RWPE2 (cell line): ENCODE measurements at regions not wholly inside any gene's neighbourhood (a gene's known extent, or its start where the extent isn't known, plus 50 kb on each side); places are given as distances from the start of the nearest gene placed in this dataset.

Source experiments
- ATAC-seq: fragments of 200-7000 bp; cut with Tn5 transposase; 3 replicates; pipeline ENCODE4 v1.9.1; 2021; ENCODE audit warnings: low read depth
- DNase-seq: peaks from one replicate; pipeline ENCODE4 v3.0.0-alpha.2; 2020; ENCODE audit warnings: low spot score
- H3K27ac ChIP-seq: fragments of 450-650 bp; 2 replicates; pipeline ENCODE4 v1.5.1; 2017; ENCODE audit warnings: mild to moderate bottlenecking; ENCODE audit not compliant: poor library complexity, severe bottlenecking
- H3K27me3 ChIP-seq: fragments of 250-450 bp; sonication (Bioruptor Pico); 2 replicates; pipeline ENCODE4 v1.5.1; 2021; ENCODE audit warnings: mild to moderate bottlenecking, moderate library complexity; ENCODE audit not compliant: insufficient read depth, poor library complexity, severe bottlenecking
- H3K36me3 ChIP-seq: fragments of 250-450 bp; sonication (Bioruptor Pico); 2 replicates; pipeline ENCODE4 v1.5.1; 2020; ENCODE audit warnings: low read depth, mild to moderate bottlenecking, moderate library complexity
- H3K4me1 ChIP-seq: fragments of 250-450 bp; sonication (Bioruptor Pico); 2 replicates; pipeline ENCODE4 v1.5.1; 2021; ENCODE audit warnings: mild to moderate bottlenecking, moderate library complexity; ENCODE audit not compliant: insufficient read depth, poor library complexity, severe bottlenecking
- H3K4me3 ChIP-seq: fragments of 250-450 bp; sonication (Bioruptor Pico); 2 replicates; pipeline ENCODE4 v1.5.1; 2021; ENCODE audit warnings: mild to moderate bottlenecking, moderate library complexity; ENCODE audit not compliant: severe bottlenecking
- H3K9me3 ChIP-seq: fragments of 250-450 bp; sonication (Bioruptor Pico); 2 replicates; pipeline ENCODE4 v1.5.1; 2021; ENCODE audit warnings: mild to moderate bottlenecking, moderate library complexity; ENCODE audit not compliant: severe bottlenecking
- CTCF ChIP-seq: fragments of 450-650 bp; IDR thresholded peaks from one replicate; pipeline ENCODE4 v1.5.1; 2017; ENCODE audit warnings: mild to moderate bottlenecking, moderate library complexity; ENCODE audit not compliant: poor library complexity, severe bottlenecking

- no peak for ATAC-seq
Measured at GRCh38 chr10:104563051-104563450, 78.0 kb upstream of the SORCS3 start.

GRCh38 chr10:104563548-104563947, 77.5 kb upstream of the SORCS3 start:
- H3K27me3 ChIP-seq: no peaks in the 10 kb centered on the region
- ATAC-seq: no peak
- H3K4me1 ChIP-seq: no peaks in the 10 kb centered on the region
- no peak overlapping the region for H3K4me3 ChIP-seq
- no peak for DNase-seq
- no peaks in the 10 kb centered on the region for H3K36me3 ChIP-seq
- no peaks in the 10 kb centered on the region for H3K9me3 ChIP-seq
- H3K27ac ChIP-seq: no peak overlapping the region
- TF ChIP-seq CTCF: no peak

More at GRCh38 chr10:104563051-104563450, 78.0 kb upstream of the SORCS3 start:
- H3K27ac ChIP-seq: no peak overlapping the region
- H3K4me1 ChIP-seq: no peaks in the 10 kb centered on the region
- DNase-seq: no peak
- TF ChIP-seq CTCF: no peak
- H3K9me3 ChIP-seq: no peaks in the 10 kb centered on the region
- no peaks in the 10 kb centered on the region for H3K27me3 ChIP-seq
- no peak overlapping the region for H3K4me3 ChIP-seq
- H3K36me3 ChIP-seq: no peaks in the 10 kb centered on the region

GRCh38 chr10:104574427-104574826, 66.7 kb upstream of the SORCS3 start:
- Histone ChIP-seq H3K36me3 (no peaks in the 10 kb centered on the region), H3K27me3 (no peaks in the 10 kb centered on the region), H3K4me3 (no peak overlapping the region), H3K27ac (no peak overlapping the region), H3K9me3 (peaks cover 9% of the 10 kb centered on the region), H3K4me1 (no peaks in the 10 kb centered on the region)
- no peak for TF ChIP-seq CTCF
- no peak for DNase-seq
- ATAC-seq: no peak

GRCh38 chr10:104574838-104575237, 66.3 kb upstream of the SORCS3 start:
- Histone ChIP-seq H3K4me3 (no peak overlapping the region), H3K27me3 (no peaks in the 10 kb centered on the region), H3K4me1 (no peaks in the 10 kb centered on the region), H3K27ac (no peak overlapping the region), H3K36me3 (no peaks in the 10 kb centered on the region), H3K9me3 (peaks cover 6% of the 10 kb centered on the region)
- TF ChIP-seq CTCF: no peak
- ATAC-seq (no peak), DNase-seq (no peak)

GRCh38 chr10:104576611-104577010, 64.5 kb upstream of the SORCS3 start:
- Histone ChIP-seq H3K9me3 (no peaks in the 10 kb centered on the region), H3K4me3 (no peak overlapping the region), H3K4me1 (peaks cover 4% of the 10 kb centered on the region), H3K27me3 (no peaks in the 10 kb centered on the region), H3K36me3 (no peaks in the 10 kb centered on the region), H3K27ac (no peak overlapping the region)
- no peak for ATAC-seq
- DNase-seq: no peak
- no peak for TF ChIP-seq CTCF
